ENCODE measurements at regions not wholly inside any gene's neighbourhood (a gene's known extent, or its start where the extent isn't known, plus 50 kb on each side); places are given as distances from the start of the nearest gene placed in this dataset.

- TF ChIP-seq CHD7 (IDR thresholded peaks at IDR 0.05; ENCODE audit: insufficient replicate concordance, low read length) (no peak), TAF7 (optimal IDR thresholded peaks at IDR 0.05; ENCODE audit: borderline replicate concordance, low read depth, low read length) (no peak), KDM5A (IDR thresholded peaks at IDR 0.05; ENCODE audit: low read length) (no peak), TAF1 (IDR thresholded peaks at IDR 0.05; ENCODE audit: low read depth, low read length) (no peak), SP1 (IDR thresholded peaks at IDR 0.05; ENCODE audit: low read depth, low read length) (no peak), SP2 (IDR thresholded peaks at IDR 0.05; ENCODE audit: low read length) (no peak)
- TF ChIP-seq, protein P1, sequence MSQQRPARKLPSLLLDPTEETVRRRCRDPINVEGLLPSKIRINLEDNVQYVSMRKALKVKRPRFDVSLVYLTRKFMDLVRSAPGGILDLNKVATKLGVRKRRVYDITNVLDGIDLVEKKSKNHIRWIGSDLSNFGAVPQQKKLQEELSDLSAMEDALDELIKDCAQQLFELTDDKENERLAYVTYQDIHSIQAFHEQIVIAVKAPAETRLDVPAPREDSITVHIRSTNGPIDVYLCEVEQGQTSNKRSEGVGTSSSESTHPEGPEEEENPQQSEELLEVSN (IDR thresholded peaks at IDR 0.05), result no peak
Observed at GRCh38 chr4:185994750-185995149, 74.2 kb upstream of the TLR3 start (continued).

Data from H1 (cell line).